Body of pancreas (tissue), 4 donors: ENCODE measurements at regions not wholly inside any gene's neighbourhood (a gene's known extent, or its start where the extent isn't known, plus 50 kb on each side); places are given as distances from the start of the nearest gene placed in this dataset.

Experiments
- ATAC-seq: fragments of 150-250 bp; one replicate; pipeline ENCODE4 v1.9.1; 2016
- DNase-seq, 4 donors: peaks; one replicate each; pipeline ENCODE4 v3.0.0-alpha.2; 2019
- H3K27ac ChIP-seq, 4 donors: fragments of 200-600 bp; sonication (generic); 1 replicate in 3 of 4; 2 replicates in 1 of 4; pipeline versions ENCODE4 v1.5.1 to v1.6.1; 2016 to 2019; ENCODE audit warnings: mild to moderate bottlenecking in 1 of 4, mixed read lengths in 1 of 4, moderate library complexity in 1 of 4
- H3K27me3 ChIP-seq, 2 donors: fragments of 200-600 bp; sonication (generic); one replicate each; pipeline ENCODE4 v1.6.0; 2016; ENCODE audit warnings: mild to moderate bottlenecking in 1 of 2
- H3K36me3 ChIP-seq, 2 donors: fragments of 200-600 bp; sonication (generic); replicated peaks in 1 of 2; 2 replicates each; pipeline ENCODE4 v1.5.1; 2016; ENCODE audit warnings: low read depth in 2 of 2; ENCODE audit not compliant: insufficient read depth in 1 of 2
- H3K4me1 ChIP-seq: fragments of 200-600 bp; sonication (generic); one replicate; pipeline ENCODE4 v1.6.0; 2016
- H3K4me3 ChIP-seq, 2 donors: fragments of 200-600 bp; sonication (generic); 1 replicate in 1 of 2; 2 replicates in 1 of 2; pipeline ENCODE4 v1.5.1; 2016 to 2019
- H3K9me3 ChIP-seq, 3 donors: fragments of 200-600 bp; sonication (generic); 1 replicate in 2 of 3; 2 replicates in 1 of 3; pipeline ENCODE4 v1.5.1; 2016
- POLR2A ChIP-seq, 3 donors: fragments of 450-650 bp; IDR thresholded peaks; one replicate each; pipeline ENCODE4 v1.6.1; 2016; ENCODE audit warnings: antibody characterized with exemption in 3 of 3, mild to moderate bottlenecking in 2 of 3
- WGBS, 2 donors: methylation state at CpG; one replicate each; pipeline ENCODE4 v1.1.5; 2017; 5-methylcytosine and 5-hydroxymethylcytosine counted together
- intact Hi-C: fragments of 100-400 bp; cut with DNase I; formaldehyde crosslinking; loops from one replicate; pipeline ENCODE4 v1.15.1; 2023
- TF ChIP-seq, protein P1 (sequence below), 7 experiments: fragments of 450-650 bp in 4 of 7; fragments of 200-600 bp in 3 of 7; sonication (generic) in 3 of 7; IDR thresholded peaks; one replicate each; pipeline ENCODE4 v1.5.1; 2016 to 2019; ENCODE audit warnings: antibody characterized with exemption in 7 of 7

DNA sequence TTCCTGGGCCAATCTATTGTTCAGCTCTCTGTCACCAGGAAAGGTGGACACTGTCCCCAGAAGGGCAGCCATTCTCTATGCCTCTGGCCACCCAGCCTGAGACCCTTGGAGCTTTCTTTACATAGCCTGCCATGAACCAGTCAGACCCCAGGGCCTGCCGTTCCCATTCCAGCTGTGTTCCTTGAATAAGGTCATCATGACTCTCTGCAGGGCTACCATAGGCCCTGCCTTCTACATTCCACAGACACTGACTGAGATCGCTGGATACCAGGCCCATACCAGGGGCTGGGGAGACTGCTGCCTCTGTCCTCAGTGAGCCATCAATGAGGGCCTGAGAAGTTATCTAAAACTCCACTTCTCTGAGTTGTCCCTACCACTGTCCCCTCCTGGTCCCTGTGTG, 75.5 kb downstream of the SYNE3 start:
- no peaks in the 10 kb centered on the region for H3K4me1 ChIP-seq
- no peak overlapping the region for H3K27ac ChIP-seq
- intact Hi-C loops, result loop anchor here (5.0 to 10.0 kb wide), 2 partner anchors 86 to 544 kb away; no protein-coding TSS in a partner anchor
- no peaks in the 10 kb centered on the region for H3K36me3 ChIP-seq
- no peaks in the 10 kb centered on the region for H3K27me3 ChIP-seq
- WGBS, 2 donors, result 69 to 86% methylated on average over 2 of the region's 2 CpGs
- H3K4me3 ChIP-seq, result no peak overlapping the region
- ATAC-seq (no peak), DNase-seq (no peak)
- TF ChIP-seq, protein P1, sequence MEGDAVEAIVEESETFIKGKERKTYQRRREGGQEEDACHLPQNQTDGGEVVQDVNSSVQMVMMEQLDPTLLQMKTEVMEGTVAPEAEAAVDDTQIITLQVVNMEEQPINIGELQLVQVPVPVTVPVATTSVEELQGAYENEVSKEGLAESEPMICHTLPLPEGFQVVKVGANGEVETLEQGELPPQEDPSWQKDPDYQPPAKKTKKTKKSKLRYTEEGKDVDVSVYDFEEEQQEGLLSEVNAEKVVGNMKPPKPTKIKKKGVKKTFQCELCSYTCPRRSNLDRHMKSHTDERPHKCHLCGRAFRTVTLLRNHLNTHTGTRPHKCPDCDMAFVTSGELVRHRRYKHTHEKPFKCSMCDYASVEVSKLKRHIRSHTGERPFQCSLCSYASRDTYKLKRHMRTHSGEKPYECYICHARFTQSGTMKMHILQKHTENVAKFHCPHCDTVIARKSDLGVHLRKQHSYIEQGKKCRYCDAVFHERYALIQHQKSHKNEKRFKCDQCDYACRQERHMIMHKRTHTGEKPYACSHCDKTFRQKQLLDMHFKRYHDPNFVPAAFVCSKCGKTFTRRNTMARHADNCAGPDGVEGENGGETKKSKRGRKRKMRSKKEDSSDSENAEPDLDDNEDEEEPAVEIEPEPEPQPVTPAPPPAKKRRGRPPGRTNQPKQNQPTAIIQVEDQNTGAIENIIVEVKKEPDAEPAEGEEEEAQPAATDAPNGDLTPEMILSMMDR (IDR thresholded peaks at IDR 0.05), result no peak
- TF ChIP-seq POLR2A (IDR thresholded peaks at IDR 0.05), result no peak
- no peaks in the 10 kb centered on the region for H3K9me3 ChIP-seq

DNA sequence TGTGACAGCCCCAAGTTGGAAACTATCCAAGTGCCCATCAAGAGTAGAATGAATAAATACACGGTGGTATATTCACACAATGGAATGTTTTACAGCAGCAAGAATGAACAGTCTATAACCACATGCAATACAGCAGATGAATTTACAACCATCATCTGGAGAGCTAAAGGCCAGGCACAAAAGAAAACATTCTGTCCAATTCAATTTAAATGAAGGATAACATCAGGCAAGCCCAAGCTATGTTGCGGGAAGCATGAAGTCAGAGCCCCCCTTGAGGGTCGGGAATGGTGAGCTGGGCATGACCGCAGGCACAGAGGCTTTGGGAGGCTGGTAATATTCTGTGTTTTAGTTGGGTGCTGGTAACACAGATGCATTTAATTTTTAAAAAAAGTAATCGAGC, 76.0 kb downstream of the SYNE3 start:
- Histone ChIP-seq H3K27me3 (no peaks in the 10 kb centered on the region), H3K36me3 (no peaks in the 10 kb centered on the region), H3K27ac (no peak overlapping the region), H3K9me3 (no peaks in the 10 kb centered on the region), H3K4me3 (no peak overlapping the region), H3K4me1 (no peaks in the 10 kb centered on the region)
- intact Hi-C loops, result loop anchor here (5.0 to 10.0 kb wide), 2 partner anchors 87 to 544 kb away; no protein-coding TSS in a partner anchor
- no peak for DNase-seq
- TF ChIP-seq, protein P1 (IDR thresholded peaks at IDR 0.05), result no peak
- TF ChIP-seq POLR2A (IDR thresholded peaks at IDR 0.05), result no peak
- WGBS, 2 donors, result 59 to 68% methylated on average over 5 of the region's 5 CpGs
- ATAC-seq, result no peak

DNA sequence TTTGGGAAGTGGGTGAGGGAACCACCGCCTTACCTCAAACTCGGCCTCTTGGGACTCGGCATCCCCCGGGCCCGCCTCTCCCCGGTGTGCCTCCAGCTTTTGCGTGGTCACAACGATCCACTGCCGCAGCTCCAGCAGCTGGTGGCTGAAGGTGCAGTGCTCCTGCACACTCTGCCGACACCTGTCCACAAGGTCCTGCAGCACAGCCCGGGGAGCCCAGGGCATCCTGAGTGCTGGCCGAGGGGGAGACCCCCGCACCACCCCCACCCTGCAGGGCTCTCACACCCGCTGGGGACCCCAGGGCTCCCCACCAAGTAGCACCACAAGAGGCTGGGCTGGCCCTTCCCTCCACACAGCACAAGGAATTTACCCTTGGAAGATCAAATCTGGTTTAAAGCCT, 76.6 kb downstream of the SYNE3 start:
- Histone ChIP-seq H3K4me3 (no peak overlapping the region), H3K27ac (no peak overlapping the region), H3K36me3 (no peaks in the 10 kb centered on the region), H3K9me3 (no peaks in the 10 kb centered on the region), H3K27me3 (no peaks in the 10 kb centered on the region), H3K4me1 (no peaks in the 10 kb centered on the region)
- DNase-seq, result no peak
- intact Hi-C loops, result loop anchor here (5.0 to 10.0 kb wide), 3 partner anchors 87 to 745 kb away; no protein-coding TSS in a partner anchor
- TF ChIP-seq, protein P1 (IDR thresholded peaks at IDR 0.05), result no peak
- no peak for TF ChIP-seq POLR2A (IDR thresholded peaks at IDR 0.05)
- ATAC-seq, result no peak
- WGBS, 2 donors, result 74% methylated on average over 14 of the region's 14 CpGs; no CpG with 5 or more reads in 1 of the 2 donors

DNA sequence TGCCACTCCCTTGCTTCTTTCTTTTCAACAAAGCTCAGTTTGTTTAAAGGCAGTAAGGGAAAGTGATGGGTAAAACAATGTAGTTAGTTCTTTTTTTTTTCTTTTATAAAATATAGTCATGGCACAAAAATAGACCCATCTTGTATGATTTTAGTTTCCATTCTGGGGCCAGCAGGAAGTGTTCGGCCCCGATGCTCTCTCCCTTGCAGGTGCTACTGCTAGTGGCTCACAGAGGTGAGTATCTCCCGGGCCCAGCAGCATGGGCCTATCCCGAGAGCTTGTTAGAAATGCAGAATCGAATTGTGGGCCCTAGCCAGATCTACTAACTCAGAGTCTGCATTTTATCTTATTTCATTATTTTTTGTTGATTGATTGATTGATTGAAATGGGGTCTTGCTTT, 78.7 kb downstream of the SYNE3 start:
- H3K9me3 ChIP-seq, result no peaks in the 10 kb centered on the region
- ATAC-seq (no peak), DNase-seq (no peak)
- H3K27me3 ChIP-seq, result no peaks in the 10 kb centered on the region
- 86 to 89% methylated on average over 5 of the region's 5 CpGs for WGBS, 2 donors
- no peaks in the 10 kb centered on the region for H3K4me1 ChIP-seq
- TF ChIP-seq, protein P1 (IDR thresholded peaks at IDR 0.05), result no peak
- no peak for TF ChIP-seq POLR2A (IDR thresholded peaks at IDR 0.05)
- no peaks in the 10 kb centered on the region for H3K36me3 ChIP-seq
- H3K27ac ChIP-seq, result no peak overlapping the region
- intact Hi-C loops, result loop anchor here (10.0 kb wide), 1 partner anchor 743 kb away; no protein-coding TSS in a partner anchor
- H3K4me3 ChIP-seq, result no peak overlapping the region

DNA sequence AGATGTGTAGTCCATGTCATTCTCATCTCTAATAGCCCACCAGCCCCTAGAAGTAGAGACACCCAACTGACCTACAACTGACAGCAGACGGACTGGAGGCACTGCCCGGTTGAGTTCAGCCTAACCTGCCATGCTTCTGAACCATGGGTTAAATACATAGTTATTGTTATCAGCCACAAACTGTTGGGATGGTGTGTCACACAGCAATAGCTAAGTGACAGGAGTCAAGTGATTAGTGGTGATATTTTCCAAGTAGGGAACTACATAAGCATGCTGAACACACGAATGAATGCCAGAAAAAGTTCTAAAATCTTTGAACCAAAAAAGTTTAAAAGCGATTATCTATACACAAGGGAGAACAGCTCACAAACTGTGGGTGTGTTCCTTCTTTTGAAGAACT, 80.1 kb downstream of the SYNE3 start:
- DNase-seq (no peak), ATAC-seq (no peak)
- Histone ChIP-seq H3K4me1 (peaks cover 5% of the 10 kb centered on the region), H3K27me3 (no peaks in the 10 kb centered on the region), H3K27ac (no peak overlapping the region), H3K4me3 (no peak overlapping the region), H3K36me3 (no peaks in the 10 kb centered on the region), H3K9me3 (no peaks in the 10 kb centered on the region)
- intact Hi-C loops, result loop anchor here (10.0 kb wide), 1 partner anchor 742 kb away; no protein-coding TSS in a partner anchor
- WGBS, 2 donors, result 68 to 70% methylated on average over 3 to 4 of the region's 4 CpGs
- no peak for TF ChIP-seq POLR2A (IDR thresholded peaks at IDR 0.05)
- TF ChIP-seq, protein P1 (IDR thresholded peaks at IDR 0.05), result no peak
